ENCODE measurements at regions not wholly inside any gene's neighbourhood (a gene's known extent, or its start where the extent isn't known, plus 50 kb on each side); places are given as distances from the start of the nearest gene placed in this dataset.

DNA sequence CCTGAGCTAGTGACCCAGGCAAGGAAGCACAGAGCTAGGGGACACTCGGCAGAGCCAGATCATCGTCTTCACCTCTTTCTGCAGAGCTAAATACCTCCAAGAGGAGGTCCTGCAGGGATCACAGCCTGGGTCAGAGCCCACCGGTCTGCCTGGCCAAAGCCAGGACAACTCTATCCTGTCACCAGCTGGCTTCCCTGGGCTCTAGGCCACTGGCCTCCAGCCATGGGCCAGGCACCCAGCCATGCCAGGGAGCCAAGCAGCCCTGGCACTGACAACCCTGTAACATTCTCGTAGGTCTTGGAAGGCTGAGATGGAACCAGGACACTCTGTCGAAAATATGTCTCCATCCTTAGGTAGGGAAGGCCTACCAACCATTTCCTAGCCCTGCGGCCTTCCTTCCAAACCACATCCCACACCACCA is 270.1 kb downstream of the BUD13 start:
- Histone ChIP-seq H3K9ac (ENCODE audit: insufficient read depth, low read depth, low read length) (no peak overlapping the region), H3K9me3 (ENCODE audit: low read length) (no peaks in the 10 kb centered on the region), H3K4me2 (ENCODE audit: low read depth, low read length) (no peak overlapping the region), H3K27me3 (ENCODE audit: control insufficient read depth in 1 of 2, insufficient read depth in 2 of 2, low read length in 2 of 2) (peaks cover 1 to 25% of the 10 kb centered on the region in 2 experiments; a peak in 1 of 5 replicates), H3K36me3 (replicated peaks in 1 of 2; ENCODE audit: control insufficient read depth in 1 of 2, insufficient read depth in 2 of 2, low read length in 2 of 2) (no peaks in the 10 kb centered on the region), H3K4me1 (ENCODE audit: insufficient read depth, low read length) (peaks cover 10% of the 10 kb centered on the region; the same call in 1 of the 2 replicates), H3K79me2 (ENCODE audit: insufficient read depth, low read length) (no peaks in the 10 kb centered on the region), H2AFZ (ENCODE audit: low read length) (no peak overlapping the region), H3K27ac (ENCODE audit: extremely low read length, insufficient read depth, low read length) (no peak overlapping the region), H3K4me3 (replicated peaks in 1 of 3; ENCODE audit: insufficient read depth in 1 of 3, low read depth in 2 of 3, low read length in 3 of 3) (no peak overlapping the region), H4K20me1 (ENCODE audit: insufficient read depth, low read length) (no peaks in the 10 kb centered on the region)
- CTCF ChIA-PET (ENCODE audit: low intra/inter-chr PET ratio, low total read pairs) = no interaction called here
- in situ Hi-C loops (cut with HindIII; ENCODE audit: extremely low pct_ligation_motif_present, low pct_unique_long_range_greater_than_20kb) (loop anchor here (10.0 kb wide), 1 partner anchor 218 kb away; no protein-coding TSS in a partner anchor), intact Hi-C loops (cut with micrococcal nuclease; ENCODE audit: unreplicated experiment) (no loop called here)
- POLR2A ChIA-PET = no interaction called here
- 33% methylated on average over 1 of the region's 6 CpGs for WGBS (ENCODE audit: low lambda C conversion rate)
- no TSS peak for BruUV-seq (replicated peaks)
- FAIRE-seq (no peak), DNase-seq (ENCODE audit: low spot score) (no peak), ATAC-seq (no peak)
- TF ChIP-seq MLLT10 (CRISPR knock-in tag; IDR thresholded peaks at IDR 0.05) (no peak), ZC3H13 (CRISPR knock-in tag; IDR thresholded peaks at IDR 0.05) (no peak), IKZF1 (IDR thresholded peaks at IDR 0.05) (no peak), ZFX (CRISPR knock-in tag; IDR thresholded peaks at IDR 0.05; ENCODE audit: low read depth) (no peak), SAP130 (CRISPR knock-in tag; IDR thresholded peaks at IDR 0.05; ENCODE audit: low read depth) (no peak), ZNF468 (CRISPR knock-in tag; IDR thresholded peaks at IDR 0.05) (no peak), ZNF446 (CRISPR knock-in tag; IDR thresholded peaks at IDR 0.05) (no peak), ZSCAN22 (CRISPR knock-in tag; IDR thresholded peaks at IDR 0.05) (no peak), NFIB (CRISPR knock-in tag; IDR thresholded peaks at IDR 0.05; ENCODE audit: borderline replicate concordance) (no peak)
- TF ChIP-seq, protein P1, sequence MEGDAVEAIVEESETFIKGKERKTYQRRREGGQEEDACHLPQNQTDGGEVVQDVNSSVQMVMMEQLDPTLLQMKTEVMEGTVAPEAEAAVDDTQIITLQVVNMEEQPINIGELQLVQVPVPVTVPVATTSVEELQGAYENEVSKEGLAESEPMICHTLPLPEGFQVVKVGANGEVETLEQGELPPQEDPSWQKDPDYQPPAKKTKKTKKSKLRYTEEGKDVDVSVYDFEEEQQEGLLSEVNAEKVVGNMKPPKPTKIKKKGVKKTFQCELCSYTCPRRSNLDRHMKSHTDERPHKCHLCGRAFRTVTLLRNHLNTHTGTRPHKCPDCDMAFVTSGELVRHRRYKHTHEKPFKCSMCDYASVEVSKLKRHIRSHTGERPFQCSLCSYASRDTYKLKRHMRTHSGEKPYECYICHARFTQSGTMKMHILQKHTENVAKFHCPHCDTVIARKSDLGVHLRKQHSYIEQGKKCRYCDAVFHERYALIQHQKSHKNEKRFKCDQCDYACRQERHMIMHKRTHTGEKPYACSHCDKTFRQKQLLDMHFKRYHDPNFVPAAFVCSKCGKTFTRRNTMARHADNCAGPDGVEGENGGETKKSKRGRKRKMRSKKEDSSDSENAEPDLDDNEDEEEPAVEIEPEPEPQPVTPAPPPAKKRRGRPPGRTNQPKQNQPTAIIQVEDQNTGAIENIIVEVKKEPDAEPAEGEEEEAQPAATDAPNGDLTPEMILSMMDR (CRISPR knock-in tag; IDR thresholded peaks at IDR 0.05) = no peak
- TF ChIP-seq, protein P2, sequence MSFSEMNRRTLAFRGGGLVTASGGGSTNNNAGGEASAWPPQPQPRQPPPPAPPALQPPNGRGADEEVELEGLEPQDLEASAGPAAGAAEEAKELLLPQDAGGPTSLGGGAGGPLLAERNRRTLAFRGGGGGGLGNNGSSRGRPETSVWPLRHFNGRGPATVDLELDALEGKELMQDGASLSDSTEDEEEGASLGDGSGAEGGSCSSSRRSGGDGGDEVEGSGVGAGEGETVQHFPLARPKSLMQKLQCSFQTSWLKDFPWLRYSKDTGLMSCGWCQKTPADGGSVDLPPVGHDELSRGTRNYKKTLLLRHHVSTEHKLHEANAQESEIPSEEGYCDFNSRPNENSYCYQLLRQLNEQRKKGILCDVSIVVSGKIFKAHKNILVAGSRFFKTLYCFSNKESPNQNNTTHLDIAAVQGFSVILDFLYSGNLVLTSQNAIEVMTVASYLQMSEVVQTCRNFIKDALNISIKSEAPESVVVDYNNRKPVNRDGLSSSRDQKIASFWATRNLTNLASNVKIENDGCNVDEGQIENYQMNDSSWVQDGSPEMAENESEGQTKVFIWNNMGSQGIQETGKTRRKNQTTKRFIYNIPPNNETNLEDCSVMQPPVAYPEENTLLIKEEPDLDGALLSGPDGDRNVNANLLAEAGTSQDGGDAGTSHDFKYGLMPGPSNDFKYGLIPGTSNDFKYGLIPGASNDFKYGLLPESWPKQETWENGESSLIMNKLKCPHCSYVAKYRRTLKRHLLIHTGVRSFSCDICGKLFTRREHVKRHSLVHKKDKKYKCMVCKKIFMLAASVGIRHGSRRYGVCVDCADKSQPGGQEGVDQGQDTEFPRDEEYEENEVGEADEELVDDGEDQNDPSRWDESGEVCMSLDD (CRISPR knock-in tag; IDR thresholded peaks at IDR 0.05; ENCODE audit: borderline replicate concordance) = no peak
- TF ChIP-seq, protein P3, sequence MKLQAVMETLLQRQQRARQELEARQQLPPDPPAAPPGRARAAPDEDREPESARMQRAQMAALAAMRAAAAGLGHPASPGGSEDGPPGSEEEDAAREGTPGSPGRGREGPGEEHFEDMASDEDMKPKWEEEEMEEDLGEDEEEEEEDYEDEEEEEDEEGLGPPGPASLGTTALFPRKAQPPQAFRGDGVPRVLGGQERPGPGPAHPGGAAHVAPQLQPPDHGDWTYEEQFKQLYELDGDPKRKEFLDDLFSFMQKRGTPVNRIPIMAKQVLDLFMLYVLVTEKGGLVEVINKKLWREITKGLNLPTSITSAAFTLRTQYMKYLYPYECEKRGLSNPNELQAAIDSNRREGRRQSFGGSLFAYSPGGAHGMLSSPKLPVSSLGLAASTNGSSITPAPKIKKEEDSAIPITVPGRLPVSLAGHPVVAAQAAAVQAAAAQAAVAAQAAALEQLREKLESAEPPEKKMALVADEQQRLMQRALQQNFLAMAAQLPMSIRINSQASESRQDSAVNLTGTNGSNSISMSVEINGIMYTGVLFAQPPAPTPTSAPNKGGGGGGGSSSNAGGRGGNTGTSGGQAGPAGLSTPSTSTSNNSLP (IDR thresholded peaks at IDR 0.05; ENCODE audit: low read depth, low read length) = no peak

Measured in HepG2 (cell line).